A673 (cell line): ENCODE measurements at regions not wholly inside any gene's neighbourhood (a gene's known extent, or its start where the extent isn't known, plus 50 kb on each side); places are given as distances from the start of the nearest gene placed in this dataset.
"Not testable (repeated sequence)": the region's sequence is repeated elsewhere in the genome, so short reads cannot be mapped to it uniquely, and the experiment has no call there.

Experiments
- BruUV-seq: library from RNA; stranded (reverse); fragments of 400-500 nt; replicated peaks from 2 replicates; lab custom pipeline; 2021; lab: Mats Ljungman, UMichigan
- CTCF ChIA-PET: fragments of 300-600 bp; sonication (Branson Sonifier 250); formaldehyde crosslinking; loops from one replicate; lab custom pipeline; 2022; ENCODE audit warnings: antibody characterized with exemption; lab: Charles Lee
- POLR2A ChIA-PET: fragments of 300-600 bp; sonication (Branson Sonifier 250); formaldehyde crosslinking; loops from one replicate; lab custom pipeline; 2022; ENCODE audit warnings: antibody characterized with exemption; ENCODE audit not compliant: low non-redundant PET; lab: Charles Lee
- DNase-seq: peaks from one replicate; pipeline ENCODE4 v3.0.0-alpha.2; 2015; ENCODE audit warnings: low spot score
- H3K27ac ChIP-seq: fragments of 200-600 bp; sonication (generic); 2 replicates; pipeline ENCODE4 v1.5.1; 2016; ENCODE audit warnings: mixed run types, low read depth, mild to moderate bottlenecking, mixed read lengths, antibody characterized with exemption, low read length; ENCODE audit not compliant: poor library complexity, severe bottlenecking
- H3K27me3 ChIP-seq: fragments of 200-600 bp; sonication (generic); replicated peaks from 2 replicates; pipeline ENCODE4 v1.6.1; 2017; ENCODE audit warnings: mixed run types, low read depth, mild to moderate bottlenecking, mixed read lengths, antibody characterized with exemption, low read length; ENCODE audit not compliant: insufficient read depth, poor library complexity
- H3K36me3 ChIP-seq: fragments of 200-600 bp; sonication (generic); 2 replicates; pipeline ENCODE4 v1.6.1; 2016; ENCODE audit warnings: mixed run types, mild to moderate bottlenecking, mixed read lengths, antibody characterized with exemption, low read length; ENCODE audit not compliant: insufficient read depth, poor library complexity, severe bottlenecking
- H3K4me1 ChIP-seq: fragments of 200-600 bp; sonication (generic); 2 replicates; pipeline ENCODE4 v1.6.1; 2017; ENCODE audit warnings: mixed run types, mild to moderate bottlenecking, mixed read lengths, antibody characterized with exemption, low read length; ENCODE audit not compliant: insufficient read depth, poor library complexity, severe bottlenecking
- H3K4me3 ChIP-seq: fragments of 200-600 bp; sonication (generic); 2 replicates; pipeline ENCODE4 v1.5.1; 2016; ENCODE audit warnings: low read depth, mixed run types, mild to moderate bottlenecking, mixed read lengths, low read length; ENCODE audit not compliant: poor library complexity, severe bottlenecking
- H3K9me3 ChIP-seq: fragments of 200-600 bp; sonication (generic); 2 replicates; pipeline ENCODE4 v1.6.1; 2016; ENCODE audit warnings: mixed run types, low read depth, mild to moderate bottlenecking, mixed read lengths, antibody characterized with exemption, low read length; ENCODE audit not compliant: poor library complexity, severe bottlenecking
- CTCF ChIP-seq: fragments of 300-800, 200-600 bp; sonication (generic); conservative IDR thresholded peaks from 2 replicates; pipeline ENCODE4 v1.5.1; 2017; ENCODE audit warnings: low read depth, mild to moderate bottlenecking, antibody characterized with exemption, low read length, moderate library complexity, mixed read lengths
- EZH2 ChIP-seq: fragments of 200-600 bp; sonication (generic); IDR thresholded peaks from 2 replicates; pipeline ENCODE4 v1.6.1; 2017; ENCODE audit warnings: borderline replicate concordance, low read depth, mild to moderate bottlenecking, mixed read lengths, antibody characterized with exemption, low read length; ENCODE audit not compliant: poor library complexity, severe bottlenecking
- intact Hi-C: fragments of 100-400 bp; cut with micrococcal nuclease; formaldehyde crosslinking; loops from one replicate; pipeline ENCODE4 v1.10.0; 2022; ENCODE audit not compliant: unreplicated experiment

GRCh38 chr21:19218163-19218562 is 814.6 kb upstream of the TMPRSS15 start:
- Histone ChIP-seq H3K36me3 (no peaks in the 10 kb centered on the region), H3K4me3 (no peak overlapping the region), H3K4me1 (no peaks in the 10 kb centered on the region), H3K27ac (no peak overlapping the region), H3K27me3 (no peaks in the 10 kb centered on the region), H3K9me3 (peaks cover 12% of the 10 kb centered on the region)
- ChIA-PET CTCF (no interaction called here), POLR2A (no interaction called here)
- no peak for DNase-seq
- BruUV-seq = no TSS peak
- TF ChIP-seq EZH2 (no peak), CTCF (no peak)
- intact Hi-C loops = no loop called here

GRCh38 chr21:19224090-19224489 is 820.5 kb upstream of the TMPRSS15 start:
- Histone ChIP-seq H3K4me3 (no peak overlapping the region), H3K36me3 (no peaks in the 10 kb centered on the region), H3K27ac (no peak overlapping the region), H3K9me3 (peaks cover 14% of the 10 kb centered on the region), H3K27me3 (no peaks in the 10 kb centered on the region), H3K4me1 (no peaks in the 10 kb centered on the region)
- DNase-seq = no peak
- TF ChIP-seq CTCF (no peak), EZH2 (no peak)
- CTCF ChIA-PET = no interaction called here
- intact Hi-C loops = no loop called here
- POLR2A ChIA-PET = no interaction called here
- no TSS peak for BruUV-seq

DNA sequence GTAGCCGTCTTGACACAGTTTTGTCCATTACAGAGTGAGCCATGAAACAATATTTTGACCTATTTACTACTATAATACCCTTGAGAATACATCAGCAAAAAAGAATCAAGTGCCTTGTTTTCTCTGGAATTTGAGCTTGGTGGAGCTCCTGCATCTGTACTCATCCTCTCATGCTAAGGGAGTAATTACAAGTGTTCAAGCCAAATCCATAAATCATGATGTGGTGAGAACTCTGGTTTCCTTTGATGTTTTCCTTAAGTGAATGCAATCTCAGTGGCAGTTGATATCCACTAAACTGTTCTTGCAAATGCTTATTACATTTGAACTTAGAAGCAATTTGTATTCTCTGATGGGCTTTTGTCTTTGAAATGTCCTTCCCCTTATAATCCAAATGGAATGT is 824.6 kb upstream of the TMPRSS15 start:
- DNase-seq = no peak
- Histone ChIP-seq H3K27me3 (no peaks in the 10 kb centered on the region), H3K4me1 (no peaks in the 10 kb centered on the region), H3K36me3 (no peaks in the 10 kb centered on the region), H3K9me3 (peaks cover 19% of the 10 kb centered on the region), H3K4me3 (no peak overlapping the region), H3K27ac (no peak overlapping the region)
- TF ChIP-seq CTCF (no peak), EZH2 (no peak)
- intact Hi-C loops = no loop called here
- ChIA-PET POLR2A (no interaction called here), CTCF (no interaction called here)
- no TSS peak for BruUV-seq

DNA sequence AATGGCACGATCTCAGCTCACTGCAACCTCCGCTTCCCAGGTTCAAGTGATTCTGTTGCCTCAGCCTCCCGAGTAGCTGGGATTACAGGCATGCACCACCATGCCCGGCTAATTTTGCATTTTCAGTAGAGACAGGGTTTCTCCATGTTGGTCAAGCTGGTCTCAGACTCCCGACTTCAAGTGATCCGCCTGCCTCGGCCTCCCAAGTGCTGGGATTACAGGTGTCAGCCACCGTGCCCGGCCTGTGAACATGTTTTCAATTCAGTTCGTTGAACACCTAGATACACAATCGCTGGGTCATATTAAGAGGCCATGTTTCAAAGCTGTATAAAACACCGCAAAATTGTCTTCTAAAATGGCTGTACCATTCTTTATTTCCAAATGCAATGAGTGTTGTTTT is 830.3 kb upstream of the TMPRSS15 start:
- BruUV-seq, DNase-seq, H3K4me3 ChIP-seq, CTCF ChIA-PET, H3K27me3 ChIP-seq, H3K4me1 ChIP-seq, POLR2A ChIA-PET, intact Hi-C loops, H3K27ac ChIP-seq, H3K36me3 ChIP-seq: not testable (repeated sequence)
- H3K9me3 ChIP-seq = peaks cover 17% of the 10 kb centered on the region
